HG02642 (cell line): ENCODE measurements at regions not wholly inside any gene's neighbourhood (a gene's known extent, or its start where the extent isn't known, plus 50 kb on each side); places are given as distances from the start of the nearest gene placed in this dataset.

Experiments
- ATAC-seq: cut with Tn5 transposase; IDR thresholded peaks from one replicate; pipeline ENCODE4 v1.9.1; 2021; ENCODE audit warnings: mild to moderate bottlenecking; ENCODE audit not compliant: unreplicated experiment, poor library complexity

DNA sequence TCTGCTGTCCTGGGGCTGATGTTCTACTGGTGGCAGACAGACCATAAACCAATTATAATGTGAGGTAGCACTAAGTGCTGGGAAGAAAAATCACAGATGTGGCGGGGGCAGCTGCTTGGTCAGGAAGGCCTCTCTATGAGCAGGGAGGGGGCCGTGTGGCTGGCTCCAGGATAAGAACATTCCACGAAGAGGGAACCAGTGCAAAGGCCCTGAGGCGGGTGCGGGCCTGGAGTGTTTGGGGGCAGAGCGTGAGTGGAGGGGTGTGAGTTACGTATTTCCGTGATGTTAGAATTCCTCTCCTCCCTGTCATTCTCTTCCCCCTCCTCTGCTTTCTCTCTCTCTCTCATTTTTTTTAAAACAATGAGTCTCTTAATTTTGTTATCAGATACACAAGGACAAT lies 67.2 kb downstream of the CEBPB start:
- no peak for ATAC-seq

- no peak for ATAC-seq
Observed at GRCh38 chr20:50258790-50259483, 68.3 kb downstream of the CEBPB start.

DNA sequence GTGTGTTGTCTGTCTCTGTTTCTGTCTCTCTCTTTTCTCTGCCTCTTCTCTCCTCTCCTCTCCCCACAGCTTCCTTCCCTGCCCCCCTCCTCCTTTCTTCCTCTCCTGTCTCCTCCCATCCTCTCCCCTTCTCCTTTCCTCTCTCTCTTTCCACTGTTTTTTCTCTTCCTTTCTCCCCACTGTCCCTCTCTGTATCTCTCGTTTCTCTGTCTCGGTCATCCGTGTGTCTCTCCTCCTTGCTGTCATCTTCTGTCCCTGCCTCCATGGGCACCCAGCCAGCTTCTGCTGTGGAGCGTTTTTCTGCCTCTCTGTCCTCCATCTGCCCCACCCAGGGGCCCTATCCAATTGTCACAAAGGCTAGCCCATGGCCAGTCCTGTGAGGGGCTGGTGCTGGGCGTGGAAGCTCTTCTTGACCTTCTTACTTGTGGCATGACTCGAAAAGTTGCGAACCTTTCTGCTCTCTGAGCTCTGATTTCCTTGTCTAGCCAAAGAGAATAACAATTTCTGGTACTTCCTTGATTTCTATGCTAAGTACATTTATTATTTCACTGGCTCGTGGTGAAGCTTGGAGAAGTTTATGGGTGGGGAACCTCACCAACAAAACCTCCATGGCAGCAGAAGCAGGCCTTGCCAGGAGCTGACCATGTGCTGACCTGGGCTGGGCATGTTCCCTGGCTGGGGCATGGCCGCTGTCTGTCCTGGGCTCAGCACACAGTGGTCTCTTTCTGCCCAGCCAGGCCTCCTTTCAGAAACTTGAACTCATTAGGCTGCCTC lies 69.3 kb downstream of the CEBPB start:
- no peak for ATAC-seq

GRCh38 chr20:50260479-50261221 lies 70.0 kb downstream of the CEBPB start:
- no peak for ATAC-seq

DNA sequence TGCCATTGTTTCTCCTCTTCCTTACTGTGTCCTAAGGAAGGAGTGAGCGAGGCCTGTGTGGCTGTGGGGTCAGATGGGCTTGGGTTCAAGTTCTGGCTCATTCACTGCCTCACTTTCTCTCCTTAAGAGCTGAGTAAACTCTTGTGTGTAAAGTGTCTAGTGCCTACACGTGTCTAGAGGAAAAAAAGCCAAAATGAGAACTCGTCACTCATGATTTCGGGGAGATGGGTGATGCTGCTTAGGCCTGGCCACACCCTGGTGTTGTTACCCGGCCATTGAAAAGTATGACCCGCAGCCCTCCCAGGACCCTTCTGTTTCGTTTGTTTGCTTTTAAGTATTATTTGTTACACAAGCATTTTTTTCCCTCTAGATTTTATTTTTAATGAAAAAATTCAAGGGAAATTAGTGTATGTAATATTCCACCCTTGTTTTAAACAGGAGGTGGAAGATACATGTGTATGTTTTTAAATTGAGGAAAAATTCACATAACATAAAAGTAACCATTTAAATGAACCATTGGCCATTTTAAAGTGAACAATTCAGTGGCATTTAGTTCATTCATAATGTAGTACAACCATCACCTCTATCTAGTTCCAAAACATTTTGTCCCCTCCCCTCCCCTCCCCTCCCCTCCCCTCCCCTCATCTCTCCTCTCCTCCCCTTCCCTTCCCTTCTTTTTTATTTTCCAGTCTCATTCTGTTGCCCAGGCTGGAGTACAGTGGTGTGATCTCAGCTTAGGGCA lies 71.0 kb downstream of the CEBPB start:
- no peak for ATAC-seq

GRCh38 chr20:50263831-50264230 lies 73.2 kb downstream of the CEBPB start:
- no peak for ATAC-seq

- ATAC-seq = no peak
Observed at GRCh38 chr20:50264534-50265145, 74.0 kb downstream of the CEBPB start.

GRCh38 chr20:50265245-50265946 lies 74.8 kb downstream of the CEBPB start:
- ATAC-seq = no peak

DNA sequence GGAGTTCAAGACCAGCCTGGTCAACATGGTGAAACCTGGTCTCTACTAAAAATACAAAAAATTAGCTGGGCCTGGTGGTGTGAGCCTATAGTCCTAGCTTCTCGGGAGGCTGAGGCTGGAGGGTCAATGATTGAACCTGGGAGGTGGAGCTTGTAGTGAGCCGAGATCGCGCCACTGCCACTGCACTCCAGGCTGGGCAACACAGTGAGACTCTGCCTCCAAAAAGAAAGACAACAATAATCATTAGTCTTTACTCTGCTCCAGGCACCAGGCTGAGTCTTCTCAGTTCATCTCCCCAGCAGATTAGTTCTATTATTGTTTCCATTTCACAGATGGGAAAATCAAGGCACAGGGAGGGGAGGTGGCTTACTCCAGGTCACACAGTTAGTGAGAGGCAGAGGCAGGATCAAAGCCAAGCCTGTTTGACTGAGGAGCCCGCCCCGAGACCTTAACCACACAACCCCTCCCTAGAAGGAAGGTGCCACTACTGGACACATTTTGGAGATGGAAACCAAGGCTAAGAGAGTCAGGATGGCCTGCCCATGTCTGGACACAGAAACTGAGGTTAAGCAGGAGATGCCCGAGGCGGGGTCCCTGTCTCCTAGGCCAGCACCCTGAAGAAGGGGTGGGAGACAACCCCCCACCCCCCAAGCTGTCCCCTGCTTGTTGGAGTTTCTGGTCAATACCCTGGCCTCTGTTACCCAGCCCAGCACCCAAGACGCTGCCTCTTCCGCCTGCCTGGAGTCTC lies 75.8 kb downstream of the CEBPB start:
- ATAC-seq = no peak

DNA sequence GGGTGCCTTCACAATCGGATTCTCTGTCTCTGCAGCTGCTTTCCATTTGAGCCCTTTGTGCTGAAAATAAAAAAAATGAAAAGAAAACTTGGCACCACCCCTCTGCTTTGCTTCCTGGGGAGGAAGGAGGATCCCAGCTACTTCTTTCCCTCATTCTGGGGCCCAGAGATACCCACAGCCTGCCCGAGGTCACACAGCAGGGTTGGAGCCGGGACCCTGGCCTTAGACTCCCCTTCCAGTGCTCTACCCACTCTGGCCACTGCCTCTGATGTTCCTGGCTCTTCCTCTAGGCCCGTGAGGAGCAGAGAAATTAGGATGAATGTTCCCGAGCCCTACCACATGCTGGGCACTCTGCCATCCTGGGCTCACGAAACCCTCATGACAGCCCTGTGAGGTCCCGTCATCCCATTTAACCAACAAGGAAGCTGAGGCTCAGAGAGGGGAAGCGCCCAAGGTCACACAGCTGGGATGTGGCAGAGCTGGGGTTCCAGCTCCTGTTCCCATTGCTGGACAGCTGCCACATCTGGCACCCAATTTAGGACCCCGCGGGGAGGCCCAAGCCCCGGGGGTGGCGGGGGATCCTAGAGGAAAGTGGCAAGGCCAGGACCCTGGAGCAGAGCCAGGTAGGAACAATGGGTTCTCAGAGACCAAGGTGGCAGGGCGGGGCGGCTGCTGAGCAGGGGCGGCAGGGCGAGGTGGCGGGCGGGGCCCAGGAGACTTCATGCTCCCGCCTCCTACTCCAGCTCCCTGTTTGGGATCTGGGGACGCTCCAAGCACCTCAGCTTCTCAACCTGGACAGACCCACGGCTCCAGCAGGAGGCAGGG lies 76.6 kb downstream of the CEBPB start:
- ATAC-seq = no peak

DNA sequence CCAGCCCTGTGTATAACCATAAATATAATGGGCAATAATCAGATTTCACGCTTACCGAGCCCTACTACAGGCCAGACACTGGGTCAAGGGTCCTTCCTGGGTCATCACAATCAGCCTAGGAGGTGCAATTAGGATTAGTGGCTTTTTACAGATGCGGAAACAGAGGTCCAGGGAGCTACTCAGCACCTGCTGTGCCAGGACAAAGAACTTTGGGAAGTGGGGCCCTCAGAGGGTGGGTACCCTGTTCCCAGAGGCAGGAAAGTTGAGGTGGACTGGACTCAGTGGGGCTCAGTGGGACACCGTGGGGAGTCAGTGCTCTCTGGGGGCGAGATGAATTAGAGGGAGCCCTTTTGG lies 77.2 kb downstream of the CEBPB start:
- no peak for ATAC-seq

GRCh38 chr20:50269091-50270033 lies 78.7 kb downstream of the CEBPB start:
- ATAC-seq = no peak

GRCh38 chr20:50270034-50270395 lies 79.4 kb downstream of the CEBPB start:
- ATAC-seq = no peak

DNA sequence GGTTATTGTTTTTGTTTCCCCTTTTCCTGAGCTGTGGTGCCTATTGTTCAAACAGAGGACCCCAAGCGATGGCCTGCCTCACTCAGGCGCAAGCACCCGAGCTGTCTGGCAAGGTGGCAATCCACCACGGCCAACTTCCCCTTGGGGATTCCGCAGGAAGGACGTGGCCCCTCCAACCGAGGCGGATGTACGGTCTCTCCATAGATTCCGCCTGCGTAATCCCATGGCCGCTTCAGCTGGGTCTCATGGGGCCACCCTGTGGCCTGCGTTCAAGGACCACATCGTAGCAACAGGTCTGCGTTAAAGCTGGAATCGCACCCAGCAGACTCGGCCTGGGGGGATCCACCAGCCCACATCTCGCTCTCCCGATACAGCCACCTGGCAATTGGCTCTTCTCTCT lies 79.9 kb downstream of the CEBPB start:
- no peak for ATAC-seq

- no peak for ATAC-seq
Observed at GRCh38 chr20:50271176-50271575, 80.5 kb downstream of the CEBPB start.

GRCh38 chr20:50271612-50272011 lies 81.0 kb downstream of the CEBPB start:
- no peak for ATAC-seq

DNA sequence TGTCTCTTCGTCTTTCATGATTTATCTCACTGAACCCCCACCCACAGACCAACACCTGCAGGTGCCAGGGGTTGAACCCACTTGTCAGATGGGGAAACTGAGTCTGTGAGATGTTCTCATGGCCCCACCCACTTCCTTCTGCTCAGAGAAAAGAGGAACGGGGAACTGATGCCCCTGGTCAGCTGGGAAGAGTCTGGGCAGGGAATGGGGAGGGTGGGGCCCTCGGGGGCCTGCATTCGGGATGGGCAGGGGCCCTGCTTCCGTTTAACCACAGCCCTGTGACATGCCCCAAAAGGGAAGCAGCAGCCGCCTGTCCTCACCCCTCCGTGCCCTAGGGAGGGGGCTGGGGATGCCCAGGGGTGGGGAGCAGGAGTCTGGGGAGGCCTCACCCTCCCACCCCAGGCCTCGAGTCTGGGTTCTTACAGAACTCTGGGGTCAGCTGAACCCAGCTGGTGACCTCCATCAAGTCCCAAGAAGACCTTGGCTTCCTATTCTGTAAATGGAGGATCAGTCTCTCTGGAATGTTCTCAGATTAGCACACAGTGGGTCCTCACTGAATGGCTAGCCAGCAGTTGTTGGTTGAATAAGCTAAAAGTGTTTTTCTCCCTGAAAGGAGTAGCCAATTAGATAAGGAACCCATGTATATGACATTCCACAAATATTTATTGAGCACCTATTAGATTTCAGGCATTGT lies 81.5 kb downstream of the CEBPB start:
- no peak for ATAC-seq
